CD4-positive, alpha-beta T cell treated with Interferon alpha-2 for 1 hour (primary cell): ENCODE measurements at regions not wholly inside any gene's neighbourhood (a gene's known extent, or its start where the extent isn't known, plus 50 kb on each side); places are given as distances from the start of the nearest gene placed in this dataset.
"Not testable (repeated sequence)": the region's sequence is repeated elsewhere in the genome, so short reads cannot be mapped to it uniquely, and the experiment has no call there.

ENCODE experiments used
- DNase-seq, 2 donors: peaks; one replicate each; pipeline ENCODE4 v3.0.0-alpha.2; 2020 to 2022

- DNase-seq = no peak
Observed at GRCh38 chr13:22871231-22871630, 309.5 kb upstream of the SGCG start.

- DNase-seq = no peak
Observed at GRCh38 chr13:22874839-22875238, 305.9 kb upstream of the SGCG start.

- DNase-seq = no peak
Observed at GRCh38 chr13:22877421-22877820, 303.4 kb upstream of the SGCG start.

- no peak for DNase-seq
Observed at GRCh38 chr13:22880741-22881720, 299.7 kb upstream of the SGCG start.

- not testable (repeated sequence) for DNase-seq
Observed at GRCh38 chr13:22881721-22882608, 298.8 kb upstream of the SGCG start.

- DNase-seq = no peak
Observed at GRCh38 chr13:22883262-22883840, 297.4 kb upstream of the SGCG start.

GRCh38 chr13:22883956-22884355 lies 296.8 kb upstream of the SGCG start:
- DNase-seq = no peak

GRCh38 chr13:22886061-22886460 lies 294.7 kb upstream of the SGCG start:
- not testable (repeated sequence) for DNase-seq

GRCh38 chr13:22889376-22889775 lies 291.4 kb upstream of the SGCG start:
- DNase-seq = not testable (repeated sequence)

GRCh38 chr13:22893204-22893603 lies 287.6 kb upstream of the SGCG start:
- no peak for DNase-seq

- DNase-seq = no peak
Observed at GRCh38 chr13:22893777-22894176, 287.0 kb upstream of the SGCG start.

GRCh38 chr13:22897571-22898314 lies 283.0 kb upstream of the SGCG start:
- no peak for DNase-seq

GRCh38 chr13:22900416-22900951 lies 280.3 kb upstream of the SGCG start:
- DNase-seq = not testable (repeated sequence)

GRCh38 chr13:22903301-22903700 lies 277.5 kb upstream of the SGCG start:
- no peak for DNase-seq

- DNase-seq = no peak
Observed at GRCh38 chr13:22903925-22904324, 276.9 kb upstream of the SGCG start.

- DNase-seq = no peak
Observed at GRCh38 chr13:22915442-22916082, 265.2 kb upstream of the SGCG start.

GRCh38 chr13:22916276-22916675 lies 264.5 kb upstream of the SGCG start:
- not testable (repeated sequence) for DNase-seq

GRCh38 chr13:22925881-22926747 lies 254.7 kb upstream of the SGCG start:
- no peak for DNase-seq

- no peak for DNase-seq
Observed at GRCh38 chr13:22926748-22927400, 253.9 kb upstream of the SGCG start.

- not testable (repeated sequence) for DNase-seq
Observed at GRCh38 chr13:22927845-22928244, 252.9 kb upstream of the SGCG start.
